WTC11 (cell line): ENCODE measurements at regions not wholly inside any gene's neighbourhood (a gene's known extent, or its start where the extent isn't known, plus 50 kb on each side); places are given as distances from the start of the nearest gene placed in this dataset.

Experiments used
- ATAC-seq: fragments of 200-7000 bp; cut with Tn5 transposase; 2 replicates; pipeline ENCODE4 v1.10.0; 2021; ENCODE audit warnings: mild to moderate bottlenecking, moderate library complexity
- CTCF ChIA-PET: fragments of 300-600 bp; sonication (Branson Sonifier 250); formaldehyde crosslinking; loops from one replicate; lab custom pipeline; 2021; ENCODE audit warnings: antibody characterized with exemption; lab: Charles Lee
- POLR2A ChIA-PET: fragments of 350-600 bp; sonication (Branson Sonifier 250); formaldehyde crosslinking; loops from one replicate; lab custom pipeline; 2021; ENCODE audit warnings: antibody characterized with exemption; lab: Charles Lee
- DNase-seq: peaks from one replicate; pipeline ENCODE4 v3.0.0; 2021; ENCODE audit warnings: low spot score
- H3K27ac Mint-ChIP-seq: 2 replicates; pipeline ENCODE4 v1.8.0; 2021; ENCODE audit warnings: mixed read lengths
- H3K27me3 Mint-ChIP-seq: 2 replicates; pipeline ENCODE4 v1.8.0; 2021; ENCODE audit warnings: low read depth, mild to moderate bottlenecking, moderate library complexity, mixed read lengths
- H3K36me3 Mint-ChIP-seq: 2 replicates; pipeline ENCODE4 v1.8.0; 2021; ENCODE audit warnings: mixed read lengths
- H3K4me1 Mint-ChIP-seq: 2 replicates; pipeline ENCODE4 v1.8.0; 2022; ENCODE audit warnings: mixed read lengths
- H3K4me3 Mint-ChIP-seq: 2 replicates; pipeline ENCODE4 v1.8.0; 2021; ENCODE audit warnings: mild to moderate bottlenecking, moderate library complexity, mixed read lengths
- H3K9me3 Mint-ChIP-seq: 2 replicates; pipeline ENCODE4 v1.8.0; 2021; ENCODE audit warnings: mixed read lengths
- AFF4 ChIP-seq: sonication (generic); formaldehyde crosslinking; IDR thresholded peaks from 2 replicates; pipeline ENCODE4 v1.8.1; 2023; ENCODE audit warnings: mild to moderate bottlenecking, missing genetic modification reagents, borderline replicate concordance
- AR ChIP-seq: fragments of 250-450 bp; sonication (Bioruptor Pico); IDR thresholded peaks from 2 replicates; pipeline ENCODE4 v1.9.0; 2021; ENCODE audit warnings: mild to moderate bottlenecking
- ERG ChIP-seq: fragments of 250-450 bp; sonication (Bioruptor Pico); IDR thresholded peaks from 2 replicates; pipeline ENCODE4 v1.8.0; 2021; ENCODE audit warnings: mild to moderate bottlenecking
- FOXP4 ChIP-seq: sonication (generic); formaldehyde crosslinking; IDR thresholded peaks from 2 replicates; pipeline ENCODE4 v1.8.0; 2022; ENCODE audit warnings: mild to moderate bottlenecking, missing genetic modification reagents
- GABPB1 ChIP-seq: sonication (generic); formaldehyde crosslinking; IDR thresholded peaks from 2 replicates; pipeline ENCODE4 v1.8.1; 2023; ENCODE audit warnings: mild to moderate bottlenecking, missing genetic modification reagents
- GRHL2 ChIP-seq: fragments of 250-450 bp; sonication (Bioruptor Pico); IDR thresholded peaks from 2 replicates; pipeline ENCODE4 v1.8.0; 2022; ENCODE audit warnings: mild to moderate bottlenecking, moderate library complexity; ENCODE audit not compliant: insufficient replicate concordance, severe bottlenecking
- HMGXB4 ChIP-seq: sonication (generic); formaldehyde crosslinking; IDR thresholded peaks from 2 replicates; pipeline ENCODE4 v1.8.1; 2023; ENCODE audit warnings: mild to moderate bottlenecking, moderate library complexity, missing genetic modification reagents
- JAZF1 ChIP-seq: fragments of 250-450 bp; sonication (Bioruptor Pico); IDR thresholded peaks from 2 replicates; pipeline ENCODE4 v1.9.0; 2021; ENCODE audit warnings: moderate library complexity, mild to moderate bottlenecking, inconsistent platforms
- MYBL2 ChIP-seq: sonication (generic); formaldehyde crosslinking; IDR thresholded peaks from 2 replicates; pipeline ENCODE4 v1.8.1; 2023; ENCODE audit warnings: mild to moderate bottlenecking, moderate library complexity, missing genetic modification reagents
- OVOL2 ChIP-seq: fragments of 250-450 bp; sonication (Bioruptor Pico); IDR thresholded peaks from 2 replicates; pipeline ENCODE4 v1.9.0; 2021; ENCODE audit warnings: mild to moderate bottlenecking, borderline replicate concordance
- PRRX2 ChIP-seq: fragments of 250-450 bp; sonication (Bioruptor Pico); IDR thresholded peaks from 2 replicates; pipeline ENCODE4 v1.8.0; 2021; ENCODE audit warnings: mild to moderate bottlenecking
- USF1 ChIP-seq: sonication (generic); formaldehyde crosslinking; IDR thresholded peaks from 2 replicates; pipeline ENCODE4 v1.8.0; 2022; ENCODE audit warnings: mild to moderate bottlenecking, missing genetic modification reagents
- ZBTB21 ChIP-seq: sonication (generic); formaldehyde crosslinking; IDR thresholded peaks from 2 replicates; pipeline ENCODE4 v1.8.1; 2023; ENCODE audit warnings: mild to moderate bottlenecking, missing genetic modification reagents, borderline replicate concordance
- ZMAT4 ChIP-seq: fragments of 250-450 bp; sonication (Bioruptor Pico); IDR thresholded peaks from 2 replicates; pipeline ENCODE4 v1.9.0; 2021; ENCODE audit warnings: mild to moderate bottlenecking
- ZNF263 ChIP-seq: sonication (generic); formaldehyde crosslinking; IDR thresholded peaks from 2 replicates; pipeline ENCODE4 v1.8.1; 2022; ENCODE audit warnings: low read depth, mild to moderate bottlenecking, moderate library complexity, missing genetic modification reagents
- ZNF425 ChIP-seq: fragments of 250-450 bp; sonication (Bioruptor Pico); conservative IDR thresholded peaks from 2 replicates; pipeline ENCODE4 v1.9.0; 2021; ENCODE audit warnings: mild to moderate bottlenecking
- ZNF671 ChIP-seq: fragments of 250-450 bp; sonication (Bioruptor Pico); IDR thresholded peaks from 2 replicates; pipeline ENCODE4 v1.8.0; 2021; ENCODE audit warnings: mild to moderate bottlenecking

GRCh38 chr1:182166750-182167149 is 105.2 kb upstream of the ZNF648 start:
- DNase-seq (no peak), ATAC-seq (no peak)
- TF ChIP-seq GABPB1 (no peak), PRRX2 (CRISPR knock-in tag) (no peak), OVOL2 (CRISPR knock-in tag) (no peak), ZNF425 (CRISPR knock-in tag) (no peak), USF1 (CRISPR knock-in tag) (no peak), HMGXB4 (CRISPR knock-in tag) (no peak), ZNF671 (CRISPR knock-in tag) (no peak), ERG (CRISPR knock-in tag) (no peak), ZBTB21 (CRISPR knock-in tag) (no peak)
- Mint-ChIP-seq H3K9me3 (no peaks in the 10 kb centered on the region), H3K4me1 (peaks cover 10% of the 10 kb centered on the region), H3K27me3 (no peaks in the 10 kb centered on the region), H3K4me3 (no peak overlapping the region), H3K36me3 (no peaks in the 10 kb centered on the region), H3K27ac (no peak overlapping the region)
- CTCF ChIA-PET = interaction anchor here (0.5 kb wide), 1 partner anchor 91 kb away, joined by 3 read pairs; no protein-coding TSS in a partner anchor
- POLR2A ChIA-PET = no interaction called here

- POLR2A ChIA-PET = no interaction called here
- no peak for TF ChIP-seq GRHL2 (CRISPR knock-in tag)
- TF ChIP-seq AFF4 = no peak
- TF ChIP-seq JAZF1 (CRISPR knock-in tag) = no peak
- no peak for TF ChIP-seq AR (CRISPR knock-in tag)
- no peak for TF ChIP-seq ZNF263 (CRISPR knock-in tag)
- no peak for TF ChIP-seq MYBL2 (CRISPR knock-in tag)
- no peak for TF ChIP-seq ZMAT4 (CRISPR knock-in tag)
- no peak for TF ChIP-seq FOXP4 (CRISPR knock-in tag)
These were observed 104.8 kb upstream of the ZNF648 start for GRCh38 chr1:182166321-182166720.

More at GRCh38 chr1:182166321-182166720, 104.8 kb upstream of the ZNF648 start:
- no peaks in the 10 kb centered on the region for H3K36me3 Mint-ChIP-seq
- no peak for ATAC-seq
- CTCF ChIA-PET = interaction anchor here (0.5 to 1.2 kb wide), 3 partner anchors 23 to 91 kb away, joined by 3 to 5 read pairs (median 4); no protein-coding TSS in a partner anchor
- DNase-seq = no peak
- H3K27ac Mint-ChIP-seq = no peak overlapping the region
- peaks cover 10% of the 10 kb centered on the region for H3K4me1 Mint-ChIP-seq
- no peaks in the 10 kb centered on the region for H3K27me3 Mint-ChIP-seq
- H3K9me3 Mint-ChIP-seq = peaks cover 2% of the 10 kb centered on the region; the same call in 1 of the 2 replicates
- H3K4me3 Mint-ChIP-seq = no peak overlapping the region
